ENCODE measurements at regions not wholly inside any gene's neighbourhood (a gene's known extent, or its start where the extent isn't known, plus 50 kb on each side); places are given as distances from the start of the nearest gene placed in this dataset.

DNA sequence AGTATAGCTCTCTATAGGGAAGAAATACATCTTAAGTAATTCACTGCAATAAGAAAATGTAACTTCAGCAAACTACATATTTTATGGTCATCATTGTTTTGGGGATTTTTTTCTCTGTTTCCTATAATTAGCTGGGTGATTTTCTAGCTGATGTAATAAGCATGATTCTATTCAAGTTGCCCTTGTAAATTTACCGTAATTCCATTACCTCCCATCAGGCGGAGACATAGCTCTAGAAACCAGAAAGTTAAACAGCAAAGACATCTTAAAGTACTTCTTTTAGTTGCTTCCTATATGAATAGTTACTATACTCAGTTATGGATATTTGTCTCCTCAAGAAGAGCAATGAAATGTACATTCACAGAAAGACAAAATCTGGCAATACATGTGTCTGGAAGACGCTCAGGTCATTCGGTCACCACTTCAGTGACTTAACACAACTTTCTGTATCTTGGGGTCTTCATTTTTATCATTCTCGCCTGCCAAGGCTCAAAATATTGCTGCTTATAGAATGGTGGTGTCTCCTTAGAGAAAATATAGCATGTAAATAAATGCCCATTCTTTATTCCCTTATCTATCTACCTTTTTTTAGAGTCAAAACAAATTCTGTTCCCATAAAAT, 239.9 kb upstream of the ZC3H12C start:
- DNase-seq: no peak
- H3K9me3 ChIP-seq: no peaks in the 10 kb centered on the region
- intact Hi-C loops (cut with DNase I): no loop called here

DNA sequence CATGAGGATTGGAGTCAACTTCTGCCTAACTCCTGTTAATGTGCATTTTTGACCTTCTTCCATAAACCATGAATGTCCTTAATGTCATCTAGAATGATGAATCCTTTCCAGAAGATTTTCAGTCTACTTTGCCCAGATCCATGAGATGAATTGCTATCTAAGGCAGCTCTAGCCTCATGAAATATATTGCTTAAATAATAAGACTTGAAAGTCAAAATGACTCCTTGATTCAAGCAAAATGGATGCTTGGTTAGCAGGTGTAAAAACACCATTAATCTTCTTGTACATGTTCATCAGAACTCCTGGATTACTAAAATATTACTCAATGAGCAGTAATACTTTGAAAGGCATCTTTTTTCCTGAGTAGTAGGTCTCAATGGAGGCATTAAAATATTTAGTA, 238.5 kb upstream of the ZC3H12C start:
- Histone ChIP-seq H3K9me3 (no peaks in the 10 kb centered on the region), H3K27ac (no peak overlapping the region), H3K27me3 (no peaks in the 10 kb centered on the region), H3K4me3 (no peak overlapping the region), H3K36me3 (no peaks in the 10 kb centered on the region), H3K4me1 (no peaks in the 10 kb centered on the region), H3K9ac (ENCODE audit: low read depth in 2 of 2, low read length in 2 of 2) (no peak overlapping the region)
- intact Hi-C loops (cut with DNase I): no loop called here
- TF ChIP-seq, protein P1, sequence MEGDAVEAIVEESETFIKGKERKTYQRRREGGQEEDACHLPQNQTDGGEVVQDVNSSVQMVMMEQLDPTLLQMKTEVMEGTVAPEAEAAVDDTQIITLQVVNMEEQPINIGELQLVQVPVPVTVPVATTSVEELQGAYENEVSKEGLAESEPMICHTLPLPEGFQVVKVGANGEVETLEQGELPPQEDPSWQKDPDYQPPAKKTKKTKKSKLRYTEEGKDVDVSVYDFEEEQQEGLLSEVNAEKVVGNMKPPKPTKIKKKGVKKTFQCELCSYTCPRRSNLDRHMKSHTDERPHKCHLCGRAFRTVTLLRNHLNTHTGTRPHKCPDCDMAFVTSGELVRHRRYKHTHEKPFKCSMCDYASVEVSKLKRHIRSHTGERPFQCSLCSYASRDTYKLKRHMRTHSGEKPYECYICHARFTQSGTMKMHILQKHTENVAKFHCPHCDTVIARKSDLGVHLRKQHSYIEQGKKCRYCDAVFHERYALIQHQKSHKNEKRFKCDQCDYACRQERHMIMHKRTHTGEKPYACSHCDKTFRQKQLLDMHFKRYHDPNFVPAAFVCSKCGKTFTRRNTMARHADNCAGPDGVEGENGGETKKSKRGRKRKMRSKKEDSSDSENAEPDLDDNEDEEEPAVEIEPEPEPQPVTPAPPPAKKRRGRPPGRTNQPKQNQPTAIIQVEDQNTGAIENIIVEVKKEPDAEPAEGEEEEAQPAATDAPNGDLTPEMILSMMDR (IDR thresholded peaks at IDR 0.05): no peak
- DNase-seq: no peak

More for the DNA sequence above, 239.9 kb upstream of the ZC3H12C start:
- no peak overlapping the region for H3K9ac ChIP-seq (ENCODE audit: low read depth in 2 of 2, low read length in 2 of 2)
- TF ChIP-seq, protein P1 (IDR thresholded peaks at IDR 0.05): peak; percentile 20
- no peak overlapping the region for H3K4me3 ChIP-seq
- H3K36me3 ChIP-seq: no peaks in the 10 kb centered on the region
- no peaks in the 10 kb centered on the region for H3K4me1 ChIP-seq
- H3K27ac ChIP-seq: no peak overlapping the region
- no peaks in the 10 kb centered on the region for H3K27me3 ChIP-seq

DNA sequence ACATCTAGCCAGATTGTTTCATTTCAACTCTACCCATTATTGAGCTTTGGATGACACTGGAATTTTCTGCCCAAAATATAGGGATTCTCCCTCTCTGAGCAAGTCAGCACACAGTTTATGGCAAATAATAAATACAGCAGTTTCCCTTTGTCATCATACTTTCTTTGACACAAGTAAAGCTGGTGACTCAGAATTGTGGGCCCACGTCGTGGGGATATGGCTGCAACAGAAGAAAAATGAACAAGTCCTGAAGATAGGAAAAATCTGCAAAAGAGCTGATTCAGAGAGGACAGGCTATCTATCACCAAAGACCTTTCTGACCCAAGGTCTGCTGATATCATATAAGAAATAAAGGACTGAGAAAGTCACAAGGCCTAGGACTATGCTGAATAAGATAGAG, 236.3 kb upstream of the ZC3H12C start:
- Histone ChIP-seq H3K4me3 (no peak overlapping the region), H3K9ac (ENCODE audit: low read depth in 2 of 2, low read length in 2 of 2) (no peak overlapping the region), H3K27me3 (no peaks in the 10 kb centered on the region), H3K4me1 (no peaks in the 10 kb centered on the region), H3K9me3 (no peaks in the 10 kb centered on the region), H3K27ac (no peak overlapping the region), H3K36me3 (no peaks in the 10 kb centered on the region)
- no peak for DNase-seq
- intact Hi-C loops (cut with DNase I): no loop called here
- TF ChIP-seq, protein P1 (IDR thresholded peaks at IDR 0.05): no peak

DNA sequence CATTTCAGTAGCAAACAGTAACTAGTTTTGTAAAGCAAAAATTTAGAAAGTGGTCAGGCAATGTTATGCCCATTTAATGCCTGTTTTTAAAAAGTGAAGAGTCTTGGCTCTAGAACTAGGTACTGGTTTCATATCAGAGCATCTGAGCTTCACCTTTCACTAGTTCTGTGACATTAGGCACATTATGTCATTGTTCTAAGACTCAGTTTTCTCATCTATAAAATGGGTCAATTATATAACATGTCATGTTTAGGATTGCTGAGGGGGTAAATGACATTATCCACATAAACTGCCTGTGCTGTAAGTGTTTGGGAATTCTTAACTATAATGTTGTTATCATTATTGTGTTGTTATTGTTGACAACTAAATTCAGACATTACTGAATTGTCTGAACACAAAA, 235.6 kb upstream of the ZC3H12C start:
- no peak overlapping the region for H3K27ac ChIP-seq
- no peaks in the 10 kb centered on the region for H3K9me3 ChIP-seq
- H3K36me3 ChIP-seq: no peaks in the 10 kb centered on the region
- H3K4me1 ChIP-seq: no peaks in the 10 kb centered on the region
- no peaks in the 10 kb centered on the region for H3K27me3 ChIP-seq
- no peak overlapping the region for H3K9ac ChIP-seq (ENCODE audit: low read depth in 2 of 2, low read length in 2 of 2)
- no peak for DNase-seq
- TF ChIP-seq, protein P1 (IDR thresholded peaks at IDR 0.05): no peak
- H3K4me3 ChIP-seq: no peak overlapping the region
- intact Hi-C loops (cut with DNase I): no loop called here

DNA sequence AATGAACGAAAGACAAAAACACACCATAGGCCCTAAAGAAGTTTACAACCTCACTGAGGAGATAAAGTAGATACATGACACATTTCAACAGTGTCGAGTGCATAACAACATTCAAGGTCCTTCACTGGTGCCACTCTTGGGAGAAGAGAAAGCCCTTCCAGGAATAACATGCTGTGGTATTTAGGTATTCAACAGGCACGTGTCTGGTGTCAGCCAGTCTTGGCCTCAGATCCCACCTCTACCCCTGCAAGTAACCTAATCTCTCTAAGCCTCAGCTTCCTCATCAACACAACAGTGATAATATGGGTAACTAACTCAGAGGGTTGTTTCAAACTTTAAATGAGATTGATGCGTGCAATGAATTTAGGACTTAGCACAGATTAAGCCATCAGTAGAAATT, 235.0 kb upstream of the ZC3H12C start:
- intact Hi-C loops (cut with DNase I): no loop called here
- TF ChIP-seq, protein P1 (IDR thresholded peaks at IDR 0.05): no peak
- no peak overlapping the region for H3K9ac ChIP-seq (ENCODE audit: low read depth in 2 of 2, low read length in 2 of 2)

More for the DNA sequence above, 235.0 kb upstream of the ZC3H12C start:
- Histone ChIP-seq H3K36me3 (no peaks in the 10 kb centered on the region), H3K4me3 (no peak overlapping the region), H3K4me1 (no peaks in the 10 kb centered on the region), H3K27ac (no peak overlapping the region), H3K9me3 (no peaks in the 10 kb centered on the region), H3K27me3 (no peaks in the 10 kb centered on the region)
- no peak for DNase-seq
